H9 (cell line): ENCODE measurements at regions not wholly inside any gene's neighbourhood (a gene's known extent, or its start where the extent isn't known, plus 50 kb on each side); places are given as distances from the start of the nearest gene placed in this dataset.
"Not testable (repeated sequence)": the region's sequence is repeated elsewhere in the genome, so short reads cannot be mapped to it uniquely, and the experiment has no call there.

ENCODE experiments used
- DNase-seq: peaks from one replicate; pipeline ENCODE4 v3.0.0-alpha.2; 2017
- H2AFZ ChIP-seq: one replicate; pipeline ENCODE4 v1.6.1; 2013; ENCODE audit warnings: mild to moderate bottlenecking, low read length, control low read depth, moderate library complexity
- H2AK5ac ChIP-seq: 2 replicates; pipeline ENCODE4 v1.6.1; 2013; ENCODE audit warnings: low read length, control low read depth, mixed read lengths; ENCODE audit not compliant: insufficient read length
- H2BK120ac ChIP-seq: one replicate; pipeline ENCODE4 v1.6.1; 2013; ENCODE audit warnings: low read depth, mild to moderate bottlenecking, low read length, control low read depth, inconsistent platforms; ENCODE audit not compliant: poor library complexity, severe bottlenecking
- H2BK12ac ChIP-seq: 2 replicates; pipeline ENCODE4 v1.6.1; 2013; ENCODE audit warnings: low read length, control low read depth, mixed read lengths, low read depth; ENCODE audit not compliant: insufficient read length
- H2BK15ac ChIP-seq: 2 replicates; pipeline ENCODE4 v1.6.1; 2013; ENCODE audit warnings: low read depth, low read length, control low read depth
- H2BK20ac ChIP-seq: one replicate; pipeline ENCODE4 v1.6.1; 2013; ENCODE audit warnings: low read depth, mild to moderate bottlenecking, low read length, control low read depth, inconsistent platforms; ENCODE audit not compliant: poor library complexity, severe bottlenecking
- H2BK5ac ChIP-seq: 2 replicates; pipeline ENCODE4 v1.6.1; 2013; ENCODE audit warnings: low read length, control low read depth, mixed read lengths; ENCODE audit not compliant: insufficient read length
- H3K14ac ChIP-seq: 2 replicates; pipeline ENCODE4 v1.6.1; 2013; ENCODE audit warnings: low read length, control low read depth; ENCODE audit not compliant: insufficient read depth
- H3K18ac ChIP-seq: 2 replicates; pipeline ENCODE4 v1.6.1; 2013; ENCODE audit warnings: low read depth, mild to moderate bottlenecking, mixed read lengths, low read length, control low read depth; ENCODE audit not compliant: insufficient read length
- H3K23ac ChIP-seq: 2 replicates; pipeline ENCODE4 v1.6.1; 2013; ENCODE audit warnings: low read length, control low read depth, mixed read lengths, low read depth; ENCODE audit not compliant: insufficient read length
- H3K23me2 ChIP-seq: 2 replicates; pipeline ENCODE4 v1.6.1; 2013; ENCODE audit warnings: low read depth, mild to moderate bottlenecking, mixed read lengths, low read length, control low read depth; ENCODE audit not compliant: insufficient read length, poor library complexity, severe bottlenecking
- H3K27ac ChIP-seq: 2 replicates; pipeline ENCODE4 v1.5.1; 2013; ENCODE audit warnings: low read length, control low read depth, mixed read lengths, low read depth; ENCODE audit not compliant: insufficient read length
- H3K27me3 ChIP-seq: 2 replicates; pipeline ENCODE4 v1.6.1; 2013; ENCODE audit warnings: low read length, control low read depth, inconsistent platforms; ENCODE audit not compliant: insufficient read depth
- H3K4ac ChIP-seq: 2 replicates; pipeline ENCODE4 v1.6.1; 2013; ENCODE audit warnings: low read depth, mild to moderate bottlenecking, control low read depth, inconsistent platforms, low read length, moderate library complexity
- H3K4me1 ChIP-seq: 2 replicates; pipeline ENCODE4 v1.6.1; 2013; ENCODE audit warnings: low read length, control low read depth, inconsistent platforms; ENCODE audit not compliant: insufficient read depth
- H3K4me2 ChIP-seq: 2 replicates; pipeline ENCODE4 v1.6.1; 2013; ENCODE audit warnings: low read length, control low read depth, mixed read lengths; ENCODE audit not compliant: insufficient read length, insufficient read depth
- H3K56ac ChIP-seq: 2 replicates; pipeline ENCODE4 v1.6.1; 2013; ENCODE audit warnings: low read depth, mild to moderate bottlenecking, mixed read lengths, low read length, control low read depth; ENCODE audit not compliant: insufficient read length
- H3K79me1 ChIP-seq: 2 replicates; pipeline ENCODE4 v1.6.1; 2013; ENCODE audit warnings: low read depth, mild to moderate bottlenecking, moderate library complexity, low read length, control low read depth, inconsistent platforms; ENCODE audit not compliant: insufficient read depth, poor library complexity, severe bottlenecking
- H3K79me2 ChIP-seq: 2 replicates; pipeline ENCODE4 v1.6.1; 2013; ENCODE audit warnings: low read length, control low read depth, inconsistent platforms; ENCODE audit not compliant: insufficient read depth
- H3K9ac ChIP-seq: 2 replicates; pipeline ENCODE4 v1.6.1; 2013; ENCODE audit warnings: low read length, control low read depth, mixed read lengths; ENCODE audit not compliant: insufficient read length; ENCODE audit errors: extremely low read depth
- H3K9me3 ChIP-seq: one replicate; pipeline ENCODE4 v1.6.1; 2013; ENCODE audit warnings: low read depth, low read length, inconsistent platforms; ENCODE audit not compliant: control insufficient read depth
- H3T11ph ChIP-seq: one replicate; pipeline ENCODE4 v1.6.1; 2013; ENCODE audit warnings: mild to moderate bottlenecking, low read length, control low read depth, inconsistent platforms
- H4K20me1 ChIP-seq: one replicate; pipeline ENCODE4 v1.6.1; 2013; ENCODE audit not compliant: control insufficient read depth, insufficient read length, insufficient read depth
- H4K5ac ChIP-seq: 2 replicates; pipeline ENCODE4 v1.6.1; 2013; ENCODE audit warnings: low read depth, mild to moderate bottlenecking, mixed read lengths, low read length, control low read depth; ENCODE audit not compliant: insufficient read length
- H4K8ac ChIP-seq: replicated peaks from 2 replicates; pipeline ENCODE4 v1.6.1; 2013; ENCODE audit warnings: low read length, control low read depth, mixed read lengths, low read depth; ENCODE audit not compliant: insufficient read length
- H4K91ac ChIP-seq: 2 replicates; pipeline ENCODE4 v1.6.1; 2013; ENCODE audit warnings: low read depth, mild to moderate bottlenecking, moderate library complexity, mixed read lengths, low read length, control low read depth; ENCODE audit not compliant: insufficient read length
- H3K27ac Mint-ChIP-seq, 3 experiments: 2 replicates in 2 of 3; 3 replicates in 1 of 3; pipeline ENCODE4 v1.8.0; 2020 to 2021; ENCODE audit warnings: mixed read lengths in 3 of 3, mild to moderate bottlenecking in 1 of 3, moderate library complexity in 1 of 3
- H3K27me3 Mint-ChIP-seq: 2 replicates; pipeline ENCODE4 v1.8.0; 2021; ENCODE audit warnings: low read depth, mild to moderate bottlenecking, moderate library complexity, mixed read lengths
- H3K36me3 Mint-ChIP-seq, 3 experiments: 2 replicates in 2 of 3; 3 replicates in 1 of 3; pipeline ENCODE4 v1.8.0; 2020 to 2021; ENCODE audit warnings: low read depth in 3 of 3, mixed read lengths in 3 of 3; ENCODE audit not compliant: insufficient read depth in 1 of 3
- H3K4me1 Mint-ChIP-seq, 2 experiments: 2 replicates each; pipeline ENCODE4 v1.8.0; 2020; ENCODE audit warnings: mixed read lengths in 2 of 2
- H3K4me3 Mint-ChIP-seq, 2 experiments: 2 replicates in 1 of 2; 3 replicates in 1 of 2; pipeline ENCODE4 v1.8.0; 2020 to 2021; ENCODE audit warnings: mild to moderate bottlenecking in 2 of 2, mixed read lengths in 2 of 2, moderate library complexity in 1 of 2
- H3K9me3 Mint-ChIP-seq, 2 experiments: 2 replicates in 1 of 2; 3 replicates in 1 of 2; pipeline ENCODE4 v1.8.0; 2020; ENCODE audit warnings: mild to moderate bottlenecking in 2 of 2, mixed read lengths in 2 of 2, moderate library complexity in 1 of 2
- WGBS: extraction: QIAGEN DNeasy Blood & Tissue Kit; methylation state at CpG from one replicate; pipeline ENCODE4 v1.1.7; 2013; ENCODE audit warnings: missing lambda C conversion rate, low lambda C conversion rate, mixed read lengths; ENCODE audit not compliant: insufficient read length; ENCODE audit errors: extremely low coverage; 5-methylcytosine and 5-hydroxymethylcytosine counted together
- TF ChIP-seq, protein P1 (sequence below): fragments of 200-600 bp; sonication (generic); conservative IDR thresholded peaks from 3 replicates; pipeline ENCODE4 v1.8.0; 2021; ENCODE audit warnings: antibody characterized with exemption, mild to moderate bottlenecking

GRCh38 chr7:65276822-65277221, 96.8 kb upstream of the ZNF92 start:
- Histone ChIP-seq H2AK5ac (no peak overlapping the region), H3T11ph (no peak overlapping the region), H3K79me2 (peaks cover 2% of the 10 kb centered on the region; the same call in 1 of the 2 replicates), H3K79me1 (peaks cover 8% of the 10 kb centered on the region), H4K5ac (no peak overlapping the region), H3K23me2 (no peaks in the 10 kb centered on the region), H3K14ac (no peak overlapping the region), H3K9ac (no peak overlapping the region), H3K4me2 (no peak overlapping the region), H3K27me3 (no peaks in the 10 kb centered on the region), H3K4me1 (no peaks in the 10 kb centered on the region), H2BK120ac (no peak overlapping the region), H3K4ac (no peak overlapping the region), H3K23ac (no peak overlapping the region), H4K20me1 (no peaks in the 10 kb centered on the region), H2BK20ac (no peak overlapping the region), H4K8ac (no peak overlapping the region), H2BK12ac (no peak overlapping the region), H3K18ac (no peak overlapping the region), H2BK5ac (no peak overlapping the region), H2AFZ (no peak overlapping the region), H2BK15ac (no peak overlapping the region), H3K9me3 (no peaks in the 10 kb centered on the region), H3K56ac (no peak overlapping the region), H4K91ac (no peak overlapping the region), H3K27ac (no peak overlapping the region)
- no peaks in the 10 kb centered on the region for H3K27me3 Mint-ChIP-seq
- H3K4me1 Mint-ChIP-seq = peaks cover 4 to 7% of the 10 kb centered on the region in 2 experiments; a peak in 3 of 4 replicates
- DNase-seq = no peak
- no peak overlapping the region for H3K4me3 Mint-ChIP-seq
- H3K36me3 Mint-ChIP-seq = peaks cover under 1 to 5% (median 2%) of the 10 kb centered on the region in 3 experiments
- no peak overlapping the region for H3K27ac Mint-ChIP-seq
- TF ChIP-seq, protein P1, sequence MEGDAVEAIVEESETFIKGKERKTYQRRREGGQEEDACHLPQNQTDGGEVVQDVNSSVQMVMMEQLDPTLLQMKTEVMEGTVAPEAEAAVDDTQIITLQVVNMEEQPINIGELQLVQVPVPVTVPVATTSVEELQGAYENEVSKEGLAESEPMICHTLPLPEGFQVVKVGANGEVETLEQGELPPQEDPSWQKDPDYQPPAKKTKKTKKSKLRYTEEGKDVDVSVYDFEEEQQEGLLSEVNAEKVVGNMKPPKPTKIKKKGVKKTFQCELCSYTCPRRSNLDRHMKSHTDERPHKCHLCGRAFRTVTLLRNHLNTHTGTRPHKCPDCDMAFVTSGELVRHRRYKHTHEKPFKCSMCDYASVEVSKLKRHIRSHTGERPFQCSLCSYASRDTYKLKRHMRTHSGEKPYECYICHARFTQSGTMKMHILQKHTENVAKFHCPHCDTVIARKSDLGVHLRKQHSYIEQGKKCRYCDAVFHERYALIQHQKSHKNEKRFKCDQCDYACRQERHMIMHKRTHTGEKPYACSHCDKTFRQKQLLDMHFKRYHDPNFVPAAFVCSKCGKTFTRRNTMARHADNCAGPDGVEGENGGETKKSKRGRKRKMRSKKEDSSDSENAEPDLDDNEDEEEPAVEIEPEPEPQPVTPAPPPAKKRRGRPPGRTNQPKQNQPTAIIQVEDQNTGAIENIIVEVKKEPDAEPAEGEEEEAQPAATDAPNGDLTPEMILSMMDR = no peak
- peaks cover 0 to under 1% of the 10 kb centered on the region in 2 experiments; a peak in 1 of 5 replicates for H3K9me3 Mint-ChIP-seq

DNA sequence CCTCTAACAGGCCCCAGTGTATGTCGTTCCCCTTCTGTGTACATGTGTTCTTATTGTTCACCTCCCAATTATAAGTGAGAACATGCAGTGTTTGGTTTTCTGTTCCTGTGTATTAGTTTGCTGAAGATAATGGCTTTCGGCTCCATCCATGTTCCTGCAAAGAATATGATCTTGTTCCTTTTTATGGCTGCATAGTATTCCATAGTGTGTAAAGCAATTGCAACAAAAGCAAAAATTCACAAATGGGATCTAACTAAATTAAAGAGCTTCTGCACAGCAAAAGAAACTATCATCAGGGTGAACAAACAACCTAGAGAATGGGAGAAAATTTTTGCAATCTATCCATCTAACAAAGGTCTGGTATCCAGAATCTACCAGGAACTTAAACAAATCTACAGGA, 102.2 kb upstream of the ZNF92 start:
- no CpG with 5 or more reads among the region's 2 CpGs for WGBS
- H3K23ac ChIP-seq = not testable (repeated sequence)

More for the DNA sequence above, 102.2 kb upstream of the ZNF92 start:
- H3K9me3 ChIP-seq, H2BK20ac ChIP-seq, H3T11ph ChIP-seq, H4K5ac ChIP-seq, H3K79me2 ChIP-seq, H3K4ac ChIP-seq, DNase-seq, H4K8ac ChIP-seq, H3K23me2 ChIP-seq, H3K18ac ChIP-seq, H3K4me2 ChIP-seq, H3K56ac ChIP-seq, H3K14ac ChIP-seq, H4K91ac ChIP-seq, H3K36me3 Mint-ChIP-seq, H3K27me3 ChIP-seq, H2BK12ac ChIP-seq, H2BK15ac ChIP-seq, H2BK120ac ChIP-seq, H3K9me3 Mint-ChIP-seq, H3K27ac Mint-ChIP-seq, H2AFZ ChIP-seq, H3K79me1 ChIP-seq, H3K4me3 Mint-ChIP-seq, H2BK5ac ChIP-seq, H3K9ac ChIP-seq, H2AK5ac ChIP-seq, H3K27ac ChIP-seq, H3K4me1 ChIP-seq, H4K20me1 ChIP-seq: not testable (repeated sequence)
- H3K27me3 Mint-ChIP-seq = peaks cover 19% of the 10 kb centered on the region
- H3K4me1 Mint-ChIP-seq = peaks cover 22 to 25% of the 10 kb centered on the region in 2 experiments
